ENCODE measurements at regions not wholly inside any gene's neighbourhood (a gene's known extent, or its start where the extent isn't known, plus 50 kb on each side); places are given as distances from the start of the nearest gene placed in this dataset.
"Not testable (repeated sequence)": the region's sequence is repeated elsewhere in the genome, so short reads cannot be mapped to it uniquely, and the experiment has no call there.

DNA sequence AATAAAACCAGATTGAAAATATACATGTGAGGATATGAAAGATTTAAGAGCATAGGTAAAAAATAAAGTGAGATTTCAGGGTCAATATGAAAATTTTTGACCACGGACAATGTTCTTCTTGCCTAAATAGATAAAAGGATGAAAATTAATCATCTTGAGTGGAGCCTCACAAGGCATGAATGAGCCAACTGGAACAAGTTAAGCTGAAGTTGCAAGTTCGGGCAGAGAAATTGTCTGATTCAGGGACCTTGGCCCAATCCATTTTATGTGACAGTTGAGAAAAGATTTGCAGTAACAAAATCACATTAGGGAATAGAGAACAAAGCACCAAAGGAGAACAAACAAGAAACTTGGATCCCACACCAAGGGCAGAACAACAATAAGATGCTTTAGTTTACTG lies 305.3 kb downstream of the TMX3 start:
- Mint-ChIP-seq H3K4me3 (no peak overlapping the region), H3K9me3 (peaks cover 0 to 8% (median 2%) of the 10 kb centered on the region in 3 donors), H3K27me3 (no peaks in the 10 kb centered on the region), H3K36me3 (no peaks in the 10 kb centered on the region), H3K27ac (no peak overlapping the region), H3K4me1 (no peaks in the 10 kb centered on the region)

DNA sequence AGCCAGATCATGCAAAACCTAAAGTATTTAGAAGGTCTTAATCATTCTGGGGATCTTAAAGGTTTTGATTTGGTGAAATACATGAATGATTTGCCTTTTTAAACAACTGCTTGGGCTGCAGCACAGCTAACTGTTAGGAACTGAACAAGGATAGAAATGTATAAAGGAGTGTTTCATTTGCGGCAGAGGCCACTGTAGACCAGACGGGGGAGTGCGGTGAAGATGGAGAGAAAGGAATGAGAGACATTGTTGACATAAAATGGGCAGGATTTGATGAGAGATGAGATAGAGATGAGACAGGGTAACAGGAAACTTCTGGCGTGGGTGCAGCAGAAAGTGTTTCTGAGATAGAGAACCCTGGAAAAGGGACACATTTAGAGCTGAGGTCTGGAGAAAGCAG lies 308.1 kb downstream of the TMX3 start:
- Mint-ChIP-seq H3K9me3 (peaks cover 0 to 10% (median 4%) of the 10 kb centered on the region in 3 donors), H3K36me3 (no peaks in the 10 kb centered on the region), H3K4me3 (no peak overlapping the region), H3K27me3 (no peaks in the 10 kb centered on the region), H3K4me1 (no peaks in the 10 kb centered on the region), H3K27ac (no peak overlapping the region)

DNA sequence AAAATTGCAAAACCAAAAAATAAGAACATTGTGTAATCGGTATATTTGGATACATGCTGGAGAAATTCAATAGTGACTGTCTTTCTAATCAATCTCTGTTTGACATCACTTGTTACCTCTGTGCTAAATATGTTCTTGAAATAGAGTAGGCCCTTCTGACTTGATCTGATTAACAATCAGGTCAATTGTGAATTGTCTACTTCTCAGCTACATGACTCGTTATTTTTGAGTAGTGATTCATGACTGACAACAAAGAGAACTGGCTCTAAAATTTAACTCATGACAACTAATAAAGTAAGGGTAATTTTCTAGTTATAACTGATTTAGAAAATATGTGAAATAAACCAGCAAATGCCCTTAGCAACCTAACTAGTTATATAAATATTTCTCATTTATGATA lies 312.1 kb downstream of the TMX3 start:
- no peaks in the 10 kb centered on the region for H3K4me1 Mint-ChIP-seq
- H3K9me3 Mint-ChIP-seq = peaks cover 0 to 10% (median 6%) of the 10 kb centered on the region in 3 donors
- H3K27ac Mint-ChIP-seq = no peak overlapping the region
- H3K27me3 Mint-ChIP-seq = no peaks in the 10 kb centered on the region
- no peaks in the 10 kb centered on the region for H3K36me3 Mint-ChIP-seq
- no peak overlapping the region for H3K4me3 Mint-ChIP-seq

DNA sequence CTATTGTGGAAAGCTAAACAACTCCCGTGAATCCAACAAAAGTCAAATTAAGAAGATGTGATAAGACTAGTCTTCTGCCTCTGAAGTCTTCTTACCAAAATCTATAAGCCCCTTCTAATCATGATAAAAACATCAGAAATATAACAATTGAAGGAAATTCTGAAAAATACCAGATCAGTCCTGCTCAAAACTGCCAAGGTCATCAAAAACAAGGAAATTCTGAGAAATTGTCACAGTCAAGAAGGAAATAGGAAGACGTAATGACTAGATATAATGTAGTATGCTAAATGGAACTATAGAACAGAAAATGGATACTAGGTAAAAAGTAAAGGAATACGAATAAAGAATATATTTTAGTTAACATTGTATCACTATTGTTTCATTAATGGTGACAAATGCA lies 314.0 kb downstream of the TMX3 start:
- no peak overlapping the region for H3K27ac Mint-ChIP-seq
- H3K36me3 Mint-ChIP-seq = no peaks in the 10 kb centered on the region
- H3K4me3 Mint-ChIP-seq = no peak overlapping the region
- peaks cover 0 to 8% (median 4%) of the 10 kb centered on the region in 3 donors for H3K9me3 Mint-ChIP-seq
- no peaks in the 10 kb centered on the region for H3K27me3 Mint-ChIP-seq
- H3K4me1 Mint-ChIP-seq = no peaks in the 10 kb centered on the region

DNA sequence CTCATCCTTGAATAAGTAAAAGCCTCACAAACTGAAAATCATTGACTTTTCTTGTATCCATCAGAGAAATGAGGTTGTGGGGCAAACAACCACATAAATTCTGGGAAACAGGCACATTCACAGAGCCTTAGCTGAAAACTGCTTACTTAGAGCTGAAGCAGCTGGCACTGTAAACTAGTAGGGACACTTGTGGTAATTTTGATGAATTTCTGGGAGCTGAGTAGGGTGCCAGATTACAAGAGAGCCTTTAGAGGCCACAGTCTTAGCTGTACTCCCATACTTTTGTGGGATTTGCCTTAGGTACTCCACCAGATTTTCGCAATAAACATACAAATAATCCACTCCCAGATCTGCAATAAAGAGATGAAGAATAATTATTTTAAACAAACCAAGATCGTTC lies 315.2 kb downstream of the TMX3 start:
- no peak overlapping the region for H3K27ac Mint-ChIP-seq
- H3K9me3 Mint-ChIP-seq = peaks cover 0 to 8% (median 4%) of the 10 kb centered on the region in 3 donors
- no peaks in the 10 kb centered on the region for H3K27me3 Mint-ChIP-seq
- H3K4me3 Mint-ChIP-seq = no peak overlapping the region
- no peaks in the 10 kb centered on the region for H3K4me1 Mint-ChIP-seq
- no peaks in the 10 kb centered on the region for H3K36me3 Mint-ChIP-seq

DNA sequence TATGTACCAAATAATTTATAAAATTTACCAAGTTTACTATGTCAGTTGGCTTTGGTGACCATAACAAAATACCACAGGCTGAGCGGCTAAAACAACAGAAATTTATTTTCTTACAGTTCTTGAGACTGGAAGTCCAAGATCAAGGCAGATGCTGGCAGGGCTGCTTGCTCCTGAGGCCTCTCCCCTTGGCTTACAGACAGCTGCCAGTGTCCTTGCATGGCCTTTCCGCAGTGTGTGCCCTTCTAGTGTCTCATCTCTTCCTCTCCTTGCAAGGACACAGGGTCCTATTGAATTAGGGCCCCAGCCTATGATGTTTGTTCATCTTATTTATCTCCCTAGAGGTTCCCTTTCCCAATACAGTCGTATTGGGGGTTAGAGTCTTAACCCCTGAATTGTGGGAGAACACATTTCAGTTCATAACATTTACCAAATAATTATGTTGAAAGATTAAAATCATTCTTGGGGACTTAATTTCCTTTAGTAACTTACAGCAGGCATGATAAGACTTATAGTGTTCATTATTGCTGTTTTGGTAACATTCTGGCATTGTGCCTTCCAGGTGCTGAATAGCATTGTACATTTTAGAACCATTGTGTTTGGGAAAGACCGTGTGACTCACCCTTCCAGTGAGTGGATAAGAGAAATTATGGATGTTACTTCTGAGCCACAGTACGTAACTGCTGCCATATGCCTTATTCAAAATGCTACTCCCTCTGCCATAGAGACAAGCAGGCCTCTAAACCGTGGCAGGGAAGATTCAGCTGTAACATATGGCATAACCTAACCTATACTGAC lies 317.5 kb downstream of the TMX3 start:
- H3K9me3 Mint-ChIP-seq = peaks cover 0 to 6% (median 2%) of the 10 kb centered on the region in 3 donors
- H3K36me3 Mint-ChIP-seq = no peaks in the 10 kb centered on the region
- no peak overlapping the region for H3K27ac Mint-ChIP-seq
- no peaks in the 10 kb centered on the region for H3K27me3 Mint-ChIP-seq
- no peaks in the 10 kb centered on the region for H3K4me1 Mint-ChIP-seq
- no peak overlapping the region for H3K4me3 Mint-ChIP-seq

DNA sequence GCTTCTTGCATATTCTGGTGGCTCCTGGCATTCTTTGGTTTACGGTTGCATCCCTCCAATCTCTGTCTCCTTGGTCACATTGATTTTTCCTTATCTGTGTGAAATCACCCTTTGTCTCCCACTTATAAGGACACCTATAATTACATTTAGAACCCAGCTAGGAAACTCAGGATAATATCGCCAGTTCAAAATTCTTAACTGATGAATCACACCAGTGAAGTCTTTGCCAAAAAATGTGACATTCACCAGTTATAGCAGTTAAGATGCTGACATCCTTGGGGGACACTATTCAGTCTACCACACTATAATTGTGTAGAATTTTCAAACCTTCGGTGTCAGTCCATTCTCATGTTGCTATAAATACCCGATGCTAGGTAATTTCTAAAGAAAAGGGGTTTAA lies 320.2 kb downstream of the TMX3 start:
- Mint-ChIP-seq H3K9me3 (peaks cover 2 to 3% (median 2%) of the 10 kb centered on the region in 3 donors), H3K27ac (no peak overlapping the region), H3K36me3 (no peaks in the 10 kb centered on the region), H3K4me3 (no peak overlapping the region), H3K4me1 (no peaks in the 10 kb centered on the region), H3K27me3 (no peaks in the 10 kb centered on the region)

DNA sequence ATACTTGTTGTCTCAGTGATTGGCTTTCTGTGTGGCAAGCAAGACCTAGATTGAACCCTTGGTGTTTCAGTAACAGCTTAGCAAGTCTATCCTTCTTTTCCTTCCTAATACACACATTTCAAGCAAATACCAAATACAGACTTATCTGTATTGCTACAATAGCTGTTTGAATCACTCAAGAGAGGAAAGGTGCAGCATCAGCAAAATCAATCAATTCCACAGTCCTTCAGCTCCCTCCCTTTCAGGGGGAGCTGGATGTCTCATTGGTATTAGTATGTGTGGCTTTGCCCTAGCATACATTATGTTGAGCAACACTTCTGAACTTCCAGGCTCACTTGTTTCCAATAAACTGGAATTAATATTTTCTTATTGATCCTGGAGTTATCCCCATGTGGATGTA lies 323.1 kb downstream of the TMX3 start:
- Mint-ChIP-seq H3K27me3 (no peaks in the 10 kb centered on the region), H3K36me3 (no peaks in the 10 kb centered on the region), H3K4me1 (no peaks in the 10 kb centered on the region), H3K9me3 (peaks cover 0 to 3% (median 0%) of the 10 kb centered on the region in 3 donors), H3K27ac (no peak overlapping the region), H3K4me3 (no peak overlapping the region)

DNA sequence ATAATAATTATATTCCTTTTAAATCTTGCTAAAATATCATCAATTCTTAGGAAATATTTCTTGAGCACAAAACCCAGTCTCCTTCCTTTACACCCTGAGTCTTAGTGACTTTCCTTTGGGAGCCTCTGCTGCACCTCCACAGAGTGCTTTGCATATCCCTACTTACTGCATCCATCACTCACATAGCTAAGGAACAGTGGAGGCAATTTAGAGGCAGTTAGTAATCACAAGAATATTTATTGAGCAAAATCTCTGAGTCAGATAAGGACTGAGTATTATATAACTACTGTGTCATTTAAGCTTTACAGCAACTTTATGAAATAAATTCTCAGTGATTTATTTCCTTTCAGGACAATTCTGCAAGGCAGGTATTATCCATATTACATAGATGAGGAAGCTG lies 327.7 kb downstream of the TMX3 start:
- no peaks in the 10 kb centered on the region for H3K36me3 Mint-ChIP-seq
- no peaks in the 10 kb centered on the region for H3K4me1 Mint-ChIP-seq
- H3K27ac Mint-ChIP-seq = no peak overlapping the region
- no peaks in the 10 kb centered on the region for H3K27me3 Mint-ChIP-seq
- peaks cover 2 to 3% (median 3%) of the 10 kb centered on the region in 3 donors for H3K9me3 Mint-ChIP-seq
- no peak overlapping the region for H3K4me3 Mint-ChIP-seq

DNA sequence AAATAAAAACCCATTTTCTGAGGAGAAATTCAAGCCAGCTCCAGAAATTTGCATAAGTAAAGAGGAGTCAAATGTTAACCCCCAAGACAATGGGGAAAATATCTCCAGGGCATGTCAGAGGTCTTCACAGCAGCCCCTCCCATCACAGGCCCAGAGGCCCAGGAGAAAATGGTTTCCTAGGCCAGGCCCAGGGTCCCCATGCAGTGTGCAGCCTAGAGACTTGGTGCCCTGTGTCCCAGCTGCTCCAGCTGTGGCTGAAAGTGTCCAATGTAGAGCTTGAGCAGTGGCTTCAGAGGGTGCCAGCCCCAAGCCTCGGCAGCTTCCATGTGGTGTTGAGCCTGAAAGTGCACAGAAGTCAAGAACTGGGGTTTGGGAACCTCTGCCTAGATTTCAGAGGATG lies 330.9 kb downstream of the TMX3 start:
- not testable (repeated sequence) for H3K4me3 Mint-ChIP-seq, H3K9me3 Mint-ChIP-seq, H3K27me3 Mint-ChIP-seq, H3K36me3 Mint-ChIP-seq, H3K27ac Mint-ChIP-seq, H3K4me1 Mint-ChIP-seq

DNA sequence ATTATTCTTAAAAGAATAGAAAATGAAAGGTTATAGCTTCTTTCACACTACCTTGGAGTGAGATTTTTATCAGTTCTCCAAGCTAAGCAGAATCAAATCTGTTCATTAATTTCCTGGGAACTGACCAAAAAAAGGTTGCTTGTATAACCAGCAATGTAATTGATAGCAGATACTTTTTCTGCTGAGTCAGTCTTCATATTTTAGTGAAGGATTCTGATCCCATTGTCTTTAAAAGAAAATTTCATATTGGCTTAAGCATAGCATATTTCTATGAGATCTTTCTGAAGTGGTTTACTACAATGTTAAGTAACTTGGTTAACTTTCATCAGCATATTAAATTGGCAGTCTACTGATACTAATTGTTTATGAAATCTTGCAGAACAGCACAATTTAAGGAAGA lies 338.0 kb downstream of the TMX3 start:
- H3K9me3 Mint-ChIP-seq = peaks cover 0 to 3% (median 2%) of the 10 kb centered on the region in 3 donors
- no peaks in the 10 kb centered on the region for H3K27me3 Mint-ChIP-seq
- H3K4me3 Mint-ChIP-seq = no peak overlapping the region
- H3K27ac Mint-ChIP-seq = no peak overlapping the region
- no peaks in the 10 kb centered on the region for H3K4me1 Mint-ChIP-seq
- H3K36me3 Mint-ChIP-seq = no peaks in the 10 kb centered on the region

DNA sequence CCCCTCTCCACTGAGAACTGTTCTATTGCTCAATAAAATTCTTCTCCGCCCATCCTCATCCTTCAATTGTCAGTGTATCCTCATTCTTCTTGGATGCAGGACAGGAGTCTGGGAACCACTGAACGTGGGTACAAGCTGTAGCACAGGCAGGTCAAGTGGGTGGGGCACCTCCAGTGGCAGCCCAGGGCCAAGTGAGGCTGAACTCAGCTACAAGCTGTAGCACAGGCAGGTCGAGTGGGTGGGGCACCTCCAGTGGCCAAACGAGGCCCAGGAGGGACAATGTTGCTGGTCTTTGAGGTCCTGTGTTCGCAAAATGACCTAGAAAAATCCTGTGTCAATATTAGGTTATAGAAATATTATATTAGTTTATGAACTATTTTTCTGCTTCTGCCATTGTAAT lies 352.0 kb downstream of the TMX3 start:
- H3K36me3 Mint-ChIP-seq = peaks cover 2% of the 10 kb centered on the region
- no peaks in the 10 kb centered on the region for H3K27me3 Mint-ChIP-seq
- H3K4me3 Mint-ChIP-seq = no peak overlapping the region

DNA sequence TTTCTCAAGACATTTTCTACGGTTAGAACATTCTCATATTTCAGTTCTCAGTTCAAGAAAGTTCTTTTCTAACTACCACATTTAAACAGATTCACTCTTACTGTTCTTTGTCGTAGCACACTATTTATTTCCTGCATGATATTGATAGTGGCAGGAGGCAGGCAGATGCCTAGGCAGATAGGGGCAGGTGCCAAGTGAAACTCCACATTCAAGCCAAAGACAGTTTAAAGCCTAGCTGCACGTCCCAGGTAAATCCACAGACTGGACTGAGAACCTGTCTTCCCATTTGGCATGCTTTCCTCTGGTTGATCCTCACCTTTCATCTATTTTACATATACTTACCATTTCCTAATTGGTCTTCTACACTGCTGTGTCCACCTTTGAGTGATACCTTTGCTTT lies 359.3 kb downstream of the TMX3 start:
- H3K27ac Mint-ChIP-seq = no peak overlapping the region
- H3K9me3 Mint-ChIP-seq = peaks cover 7 to 21% (median 7%) of the 10 kb centered on the region in 3 donors
- H3K27me3 Mint-ChIP-seq = no peaks in the 10 kb centered on the region
- peaks cover 0 to 3% (median 0%) of the 10 kb centered on the region in 3 donors for H3K4me1 Mint-ChIP-seq
- no peaks in the 10 kb centered on the region for H3K36me3 Mint-ChIP-seq
- H3K4me3 Mint-ChIP-seq = no peak overlapping the region

More for the DNA sequence above, 352.0 kb downstream of the TMX3 start:
- peaks cover 0 to 11% (median 5%) of the 10 kb centered on the region in 3 donors for H3K9me3 Mint-ChIP-seq
- peaks cover 0 to 1% (median 0%) of the 10 kb centered on the region in 3 donors for H3K4me1 Mint-ChIP-seq
- peak overlapping the region in 1 of 3 donors; percentile 91 for H3K27ac Mint-ChIP-seq

DNA sequence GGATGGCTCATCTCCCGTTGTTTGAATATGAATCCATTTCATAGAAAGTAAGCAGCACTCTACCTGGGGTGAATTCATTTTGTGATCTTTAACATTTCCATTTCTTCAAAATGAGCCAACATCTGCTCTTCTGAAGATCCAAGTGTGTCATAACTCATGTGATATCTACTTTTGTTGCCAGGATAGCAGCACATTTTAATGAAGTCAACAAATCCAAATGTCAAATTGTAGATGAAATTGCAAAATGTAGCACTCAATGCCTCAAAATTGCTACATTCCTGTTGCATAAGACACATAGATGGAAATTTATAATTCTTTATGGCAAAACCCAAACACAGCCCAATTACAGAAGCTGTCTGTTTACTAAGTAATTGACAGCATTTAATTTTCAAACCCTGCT lies 360.7 kb downstream of the TMX3 start:
- Mint-ChIP-seq H3K27ac (no peak overlapping the region), H3K36me3 (no peaks in the 10 kb centered on the region), H3K4me1 (peaks cover 0 to 3% (median 0%) of the 10 kb centered on the region in 3 donors), H3K9me3 (peaks cover 7 to 23% (median 9%) of the 10 kb centered on the region in 3 donors), H3K27me3 (no peaks in the 10 kb centered on the region), H3K4me3 (no peak overlapping the region)

DNA sequence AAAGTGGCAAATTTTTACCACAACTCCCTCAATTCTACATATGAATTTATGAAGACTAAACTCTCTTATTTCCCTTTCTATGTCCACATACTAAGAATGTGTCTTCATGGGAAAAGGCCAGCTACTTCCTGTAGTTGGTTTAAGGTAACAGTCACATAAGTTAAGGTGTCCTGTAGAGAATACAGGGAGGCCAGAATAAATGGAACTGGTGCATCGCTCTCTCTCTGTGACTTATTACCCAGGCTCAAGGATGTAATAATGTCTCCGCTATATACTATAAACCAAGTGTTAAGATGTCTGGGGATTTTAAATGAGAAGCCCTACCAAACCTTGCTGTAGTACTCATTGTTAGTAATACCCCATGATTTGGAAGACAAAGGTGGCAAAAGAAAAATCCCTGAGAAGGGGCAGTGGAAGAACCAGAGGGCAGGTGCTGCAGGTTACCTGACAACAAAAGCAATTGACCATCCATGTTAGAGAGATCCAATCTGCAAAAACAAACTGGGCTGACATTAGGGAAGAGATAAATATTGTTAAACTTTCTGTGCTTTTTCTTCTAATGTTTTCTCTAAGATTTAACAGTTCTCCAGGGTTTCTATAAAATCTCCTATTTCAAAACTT lies 372.8 kb downstream of the TMX3 start:
- no peaks in the 10 kb centered on the region for H3K4me1 Mint-ChIP-seq
- H3K9me3 Mint-ChIP-seq = peaks cover 0 to 4% (median 0%) of the 10 kb centered on the region in 3 donors
- no peaks in the 10 kb centered on the region for H3K36me3 Mint-ChIP-seq
- H3K4me3 Mint-ChIP-seq = no peak overlapping the region
- H3K27ac Mint-ChIP-seq = no peak overlapping the region
- H3K27me3 Mint-ChIP-seq = no peaks in the 10 kb centered on the region

DNA sequence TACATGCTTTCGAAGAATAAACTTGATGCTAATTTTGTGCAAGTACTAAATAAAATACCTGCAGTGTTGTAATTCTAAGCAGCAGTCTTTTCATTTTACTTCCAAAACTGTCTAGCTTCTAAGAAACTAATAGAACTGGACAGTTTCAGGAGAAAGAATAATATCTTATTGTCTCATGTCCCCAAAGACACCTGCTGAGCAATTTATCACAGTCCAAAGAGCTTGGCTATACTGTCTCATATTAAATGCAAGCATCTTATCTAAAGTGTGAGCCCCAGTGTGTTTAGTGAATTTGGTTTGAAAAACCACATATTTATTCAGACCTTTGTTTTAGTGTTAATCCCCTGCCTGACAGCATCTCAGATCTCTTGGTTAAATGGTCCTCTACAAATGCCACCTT lies 374.3 kb downstream of the TMX3 start:
- no peak overlapping the region for H3K27ac Mint-ChIP-seq
- no peaks in the 10 kb centered on the region for H3K4me1 Mint-ChIP-seq
- peaks cover 0 to 5% (median 0%) of the 10 kb centered on the region in 3 donors for H3K9me3 Mint-ChIP-seq
- H3K36me3 Mint-ChIP-seq = no peaks in the 10 kb centered on the region
- no peak overlapping the region for H3K4me3 Mint-ChIP-seq
- no peaks in the 10 kb centered on the region for H3K27me3 Mint-ChIP-seq
